ENCODE measurements at regions not wholly inside any gene's neighbourhood (a gene's known extent, or its start where the extent isn't known, plus 50 kb on each side); places are given as distances from the start of the nearest gene placed in this dataset.
"Not testable (repeated sequence)": the region's sequence is repeated elsewhere in the genome, so short reads cannot be mapped to it uniquely, and the experiment has no call there.

DNA sequence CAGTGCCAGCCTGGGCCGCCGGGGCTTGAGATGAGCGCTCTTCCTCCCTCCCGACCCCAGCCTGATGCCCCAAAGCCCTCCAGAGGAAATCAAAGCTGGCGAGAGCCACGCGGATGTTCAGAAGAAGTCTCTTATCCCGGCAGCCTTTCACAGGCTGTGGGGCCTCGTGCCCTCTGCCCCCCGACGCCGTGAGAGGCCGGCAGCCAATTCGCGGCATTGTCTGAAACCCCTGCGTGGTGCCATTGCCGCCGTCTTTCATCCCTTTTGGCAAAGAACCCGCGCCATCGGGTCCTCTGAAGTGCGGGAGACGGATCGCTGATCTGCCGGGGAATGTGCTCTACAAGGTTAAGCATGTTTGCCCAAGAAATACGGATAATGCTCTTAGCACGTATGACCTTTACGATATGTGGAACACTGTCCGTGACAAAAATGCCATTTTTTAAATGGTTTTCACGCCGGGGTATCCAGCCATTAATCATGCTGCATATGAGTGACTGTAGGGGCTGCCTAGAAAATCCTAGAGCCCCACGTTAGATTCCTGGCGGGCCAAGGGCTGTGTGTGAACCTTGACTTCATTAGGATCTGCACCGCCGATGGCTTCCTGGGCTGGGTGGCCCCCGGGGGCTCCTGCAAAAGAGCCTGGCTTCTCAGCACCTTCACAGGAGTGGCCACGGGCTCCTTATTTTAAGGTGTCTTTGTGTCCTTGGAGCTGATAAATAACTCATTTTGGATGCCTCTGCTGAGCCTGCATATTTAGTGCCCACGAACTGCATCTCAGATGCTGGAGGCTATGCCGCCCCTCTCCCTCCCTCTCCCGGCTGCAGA is 165.1 kb upstream of the TNRC6C start:
- no peak for DNase-seq (ENCODE audit: low read depth in 2 of 2)

DNA sequence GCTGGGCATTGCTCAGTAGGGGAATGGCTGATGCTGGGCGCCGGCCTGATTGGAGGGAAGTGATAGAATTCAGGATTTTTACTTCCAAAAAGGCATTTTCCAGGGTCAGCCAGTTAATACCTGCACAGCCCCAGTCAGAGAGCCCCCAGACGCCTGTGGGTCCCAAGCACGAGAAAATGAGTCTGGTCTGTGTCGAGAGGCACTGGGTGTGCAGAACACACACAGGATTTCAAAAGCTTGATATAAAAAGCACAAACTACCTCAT is 164.6 kb upstream of the TNRC6C start:
- no peak for DNase-seq (ENCODE audit: low read depth in 2 of 2)

- DNase-seq (ENCODE audit: low read depth in 2 of 2), result no peak
These were observed 163.7 kb upstream of the TNRC6C start for GRCh38 chr17:77794846-77795245.

DNA sequence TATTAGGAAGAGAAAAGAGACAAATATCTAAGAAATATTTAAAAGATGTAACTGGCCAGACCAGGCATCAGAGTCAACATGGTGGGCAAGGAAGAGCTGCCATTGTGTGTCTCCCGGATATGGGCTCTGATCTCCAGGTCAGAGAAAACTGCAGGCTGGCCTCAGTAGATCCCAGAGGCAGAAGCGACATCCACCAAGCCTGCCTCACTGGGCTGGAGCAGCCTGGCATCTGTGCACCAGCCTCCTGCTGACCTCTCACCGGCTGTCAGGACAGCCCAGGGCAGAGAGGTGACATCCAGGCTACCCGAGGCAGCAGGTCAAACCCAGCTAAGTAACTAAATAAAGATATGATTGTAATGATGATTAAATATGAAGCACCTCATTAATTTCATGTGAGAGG is 162.8 kb upstream of the TNRC6C start:
- no peak for DNase-seq (ENCODE audit: low read depth in 2 of 2)

- DNase-seq (ENCODE audit: low read depth in 2 of 2), result no peak
These were observed 162.2 kb upstream of the TNRC6C start for GRCh38 chr17:77796176-77796860.

DNA sequence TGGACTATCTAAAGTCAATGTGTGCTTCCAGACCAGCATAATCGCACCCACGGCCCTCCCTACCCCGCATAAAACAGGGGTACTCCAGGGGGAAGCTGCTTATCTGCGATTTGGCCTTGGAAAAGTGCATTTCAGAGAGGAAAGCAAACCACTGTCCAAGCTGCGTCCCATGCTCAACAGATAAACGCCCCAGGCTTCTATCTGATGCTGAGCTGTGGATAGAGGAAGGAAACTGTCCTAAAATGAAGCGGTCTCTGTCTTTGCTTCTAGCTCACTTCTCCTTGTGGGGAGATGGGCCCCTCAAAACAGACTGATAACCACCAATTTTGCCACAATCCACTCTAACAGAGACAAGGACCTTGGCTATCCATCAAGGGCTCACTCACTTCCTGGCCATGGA is 160.5 kb upstream of the TNRC6C start:
- DNase-seq (ENCODE audit: low read depth in 2 of 2), result no peak

- no peak for DNase-seq (ENCODE audit: low read depth in 2 of 2)
These were observed 160.0 kb upstream of the TNRC6C start for GRCh38 chr17:77798481-77798880.

GRCh38 chr17:77800816-77801215 is 157.7 kb upstream of the TNRC6C start:
- no peak for DNase-seq (ENCODE audit: low read depth in 2 of 2)

DNA sequence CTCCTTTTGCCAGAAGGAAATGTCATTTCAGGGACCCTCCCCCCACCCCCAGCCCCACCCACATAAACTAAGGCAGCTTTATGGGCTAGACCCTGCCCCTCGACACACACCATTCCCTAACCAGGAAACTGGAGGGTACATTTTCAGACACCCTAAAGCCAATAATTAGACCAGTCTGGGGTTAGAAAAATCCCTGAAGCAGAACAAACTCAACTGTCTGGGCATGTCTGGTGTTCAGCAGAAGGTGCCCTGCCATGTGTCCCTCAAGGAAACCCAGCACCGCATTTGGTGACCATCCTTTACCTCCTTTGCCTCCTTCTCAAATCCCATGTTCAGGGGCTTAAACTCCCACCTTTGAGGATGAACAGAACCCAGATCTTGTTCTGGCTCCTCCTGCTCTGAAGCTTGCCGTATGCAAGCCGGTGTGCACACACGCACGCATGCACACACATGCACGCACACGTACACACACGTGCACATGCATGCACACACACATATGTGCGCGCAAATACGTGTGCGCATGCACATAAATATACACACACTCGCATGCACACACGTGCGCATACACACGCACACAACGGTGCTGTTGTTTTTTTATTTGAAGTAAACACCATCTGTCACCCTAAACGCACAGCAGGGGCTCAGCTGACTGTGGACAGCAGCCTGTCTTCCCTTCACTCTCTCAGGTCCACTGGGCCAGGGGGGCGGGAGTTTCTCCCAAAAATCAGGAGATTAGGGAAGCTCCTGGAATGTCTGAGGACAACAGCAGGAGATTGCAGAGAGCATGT is 156.8 kb upstream of the TNRC6C start:
- DNase-seq (ENCODE audit: low read depth in 2 of 2), result no peak

- DNase-seq (ENCODE audit: low read depth in 2 of 2), result no peak
These were observed 156.2 kb upstream of the TNRC6C start for GRCh38 chr17:77802333-77802615.

- DNase-seq (ENCODE audit: low read depth in 2 of 2), result no peak
These were observed 155.7 kb upstream of the TNRC6C start for GRCh38 chr17:77802811-77803220.

GRCh38 chr17:77803726-77804125 is 154.8 kb upstream of the TNRC6C start:
- DNase-seq (ENCODE audit: low read depth in 2 of 2), result no peak

DNA sequence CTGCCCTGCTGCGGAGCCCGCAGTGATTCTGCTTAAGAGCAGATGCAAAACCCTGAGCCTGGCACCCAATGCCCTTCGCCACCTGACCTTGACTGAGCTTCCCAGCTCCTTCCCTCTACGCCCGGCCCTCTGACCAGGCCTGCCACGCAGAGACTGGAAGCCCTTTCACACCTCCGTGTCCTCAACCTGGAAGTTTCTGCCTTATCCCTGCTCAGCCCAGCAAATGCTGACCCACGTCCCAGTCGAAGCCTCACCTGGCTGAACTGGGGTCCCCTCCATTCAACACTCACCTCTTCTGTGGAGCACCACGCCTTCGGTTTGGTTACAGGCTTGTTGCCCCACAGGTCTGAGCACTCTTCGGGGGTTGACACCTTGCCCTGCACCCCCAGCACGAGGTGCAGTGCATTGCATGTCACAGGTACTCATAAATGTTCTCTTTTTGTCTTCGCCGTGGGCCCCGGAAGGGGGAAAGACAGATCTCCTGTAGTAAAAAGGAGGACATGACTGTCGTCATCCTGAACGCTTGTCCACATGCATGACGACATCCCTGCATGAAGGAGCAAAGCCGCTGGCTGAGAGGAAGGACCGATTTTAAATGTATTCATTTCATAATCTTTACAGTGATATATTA is 153.6 kb upstream of the TNRC6C start:
- DNase-seq (ENCODE audit: low read depth in 2 of 2), result no peak

DNA sequence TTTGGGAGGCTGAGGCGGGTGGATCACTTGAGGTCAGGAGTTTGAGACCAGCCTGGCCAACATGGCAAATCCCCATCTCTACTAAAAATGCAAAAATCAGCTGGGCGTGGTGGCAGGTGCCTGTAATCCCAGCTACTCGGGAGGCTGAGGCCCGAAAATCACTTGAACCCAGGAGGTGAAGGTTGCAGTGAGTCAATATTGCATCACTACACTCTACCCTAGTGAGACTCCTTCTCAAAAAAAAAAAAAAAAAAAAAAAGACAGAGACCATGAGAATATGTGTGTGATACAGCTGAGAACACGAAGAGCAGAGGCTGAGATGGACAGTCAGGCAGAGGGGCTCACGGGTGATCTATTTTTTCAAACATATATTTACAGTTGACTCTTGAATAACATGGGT is 152.5 kb upstream of the TNRC6C start:
- not testable (repeated sequence) for DNase-seq (ENCODE audit: low read depth in 2 of 2)

- no peak for DNase-seq (ENCODE audit: low read depth in 2 of 2)
These were observed 151.3 kb upstream of the TNRC6C start for GRCh38 chr17:77807051-77807745.

DNA sequence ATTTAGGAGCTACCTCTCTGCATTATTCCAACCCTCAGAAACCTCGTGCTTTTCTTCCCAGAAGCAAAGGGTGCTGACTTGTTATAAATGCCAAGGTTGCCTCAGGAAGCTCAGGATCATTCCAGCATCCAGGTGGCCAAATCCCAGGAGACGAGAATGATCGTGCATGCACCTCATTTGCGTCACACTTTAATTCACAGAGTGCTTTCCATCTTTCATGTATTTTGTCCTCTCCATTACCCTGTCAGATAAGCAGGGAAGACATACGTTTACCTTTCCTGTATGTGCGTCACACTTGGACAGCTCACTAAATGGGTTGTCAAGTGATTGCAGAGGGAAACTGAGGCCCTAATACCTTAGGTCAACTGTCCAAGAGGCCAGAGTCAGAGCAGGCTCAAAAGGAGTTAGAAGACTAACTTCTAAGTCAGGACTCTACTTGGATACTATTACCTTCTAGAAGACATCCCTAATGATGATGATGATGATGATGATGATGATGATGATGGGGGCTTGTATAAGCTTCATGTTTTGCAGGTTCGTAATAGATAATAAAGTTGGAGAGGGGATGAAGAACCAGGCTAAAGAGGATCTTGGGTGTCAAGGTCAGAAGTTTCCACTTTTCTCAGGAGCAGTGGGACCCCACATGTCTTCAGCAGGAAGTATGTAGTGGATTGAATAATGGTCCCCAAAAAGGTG is 150.6 kb upstream of the TNRC6C start:
- DNase-seq (ENCODE audit: low read depth in 2 of 2), result no peak

DNA sequence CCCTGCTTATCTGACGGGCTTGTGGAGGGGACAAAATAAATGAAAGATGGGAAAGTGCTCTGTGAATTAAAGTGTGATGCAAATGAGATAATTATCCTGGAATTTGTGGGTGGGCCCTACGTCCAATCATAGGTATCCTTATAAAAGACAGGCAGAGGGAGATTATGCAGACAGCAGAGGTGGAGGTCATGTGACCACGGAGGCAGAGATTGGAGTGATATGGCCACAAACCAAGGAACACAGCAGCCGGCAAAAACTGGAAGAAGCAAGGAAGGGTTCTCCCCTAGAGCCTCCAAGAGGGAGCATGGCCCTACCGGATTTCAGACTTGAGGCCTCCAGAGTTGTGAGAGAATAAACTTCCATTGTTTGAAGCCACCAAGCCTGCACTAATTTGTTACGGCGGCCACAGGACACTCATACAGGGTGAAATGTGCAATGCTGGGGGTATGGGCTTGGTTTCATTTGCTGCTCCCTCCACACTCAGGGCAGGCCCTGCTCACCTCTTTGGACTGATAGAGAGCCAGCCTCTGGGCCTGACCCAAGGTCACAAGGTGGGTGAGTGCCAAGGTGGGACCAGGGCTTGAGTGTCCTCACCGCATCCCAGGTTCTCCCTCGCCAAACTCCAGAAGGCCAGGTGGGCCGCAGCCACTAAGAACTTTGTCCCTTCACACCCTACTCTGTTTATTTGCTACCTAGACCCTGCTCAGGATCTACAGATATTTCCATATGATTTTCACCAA is 149.6 kb upstream of the TNRC6C start:
- DNase-seq (ENCODE audit: low read depth in 2 of 2), result no peak

DNA sequence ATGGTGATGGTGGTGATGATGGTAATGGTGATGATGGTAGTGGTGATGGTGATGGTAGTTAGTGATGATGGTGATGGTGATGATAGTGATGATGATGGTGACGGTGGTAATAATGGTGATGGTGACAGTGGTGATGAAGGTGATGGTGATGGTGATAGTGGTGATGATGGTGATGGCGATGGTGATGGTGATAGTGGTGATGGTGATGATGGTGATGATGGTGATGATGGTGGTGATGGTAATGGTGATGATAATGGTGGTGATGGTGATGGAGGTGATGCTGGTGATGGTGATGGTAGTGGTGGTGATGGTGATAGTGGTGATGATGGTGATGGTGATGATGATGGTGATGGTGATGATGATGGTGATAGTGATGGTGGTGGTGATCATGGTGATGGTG is 148.7 kb upstream of the TNRC6C start:
- DNase-seq (ENCODE audit: low read depth in 2 of 2), result no peak

DNA sequence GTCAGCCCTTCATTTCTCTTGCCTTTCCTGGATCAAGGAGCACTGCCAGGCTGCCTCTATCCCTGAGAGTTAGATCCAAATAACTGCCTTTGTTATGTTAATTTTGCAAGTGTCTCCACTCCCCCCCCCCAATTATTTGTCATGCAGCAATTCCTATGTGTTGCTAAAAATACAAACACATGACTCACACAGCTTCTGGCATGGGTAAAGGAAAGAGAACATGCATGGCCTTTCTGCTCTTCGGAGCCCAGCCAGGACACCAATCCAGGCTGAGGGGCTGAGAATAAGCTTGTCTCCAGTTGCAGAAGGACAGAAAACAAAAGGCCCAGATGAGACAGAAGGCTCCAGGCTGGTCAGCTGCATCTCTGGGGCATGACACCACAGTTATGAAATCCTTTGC is 148.0 kb upstream of the TNRC6C start:
- DNase-seq (ENCODE audit: low read depth in 2 of 2), result peak; percentile 16

GRCh38 chr17:77811521-77811920 is 147.0 kb upstream of the TNRC6C start:
- DNase-seq (ENCODE audit: low read depth in 2 of 2), result no peak

Data from fibroblast of skin of left quadriceps (primary cell).